NCI-H2227 (cell line): ENCODE measurements at regions not wholly inside any gene's neighbourhood (a gene's known extent, or its start where the extent isn't known, plus 50 kb on each side); places are given as distances from the start of the nearest gene placed in this dataset.

Source experiments
- DNase-seq: peaks from one replicate; lab custom pipeline; 2025; ENCODE audit not compliant: unreplicated experiment; lab: John Stamatoyannopoulos, UW

DNA sequence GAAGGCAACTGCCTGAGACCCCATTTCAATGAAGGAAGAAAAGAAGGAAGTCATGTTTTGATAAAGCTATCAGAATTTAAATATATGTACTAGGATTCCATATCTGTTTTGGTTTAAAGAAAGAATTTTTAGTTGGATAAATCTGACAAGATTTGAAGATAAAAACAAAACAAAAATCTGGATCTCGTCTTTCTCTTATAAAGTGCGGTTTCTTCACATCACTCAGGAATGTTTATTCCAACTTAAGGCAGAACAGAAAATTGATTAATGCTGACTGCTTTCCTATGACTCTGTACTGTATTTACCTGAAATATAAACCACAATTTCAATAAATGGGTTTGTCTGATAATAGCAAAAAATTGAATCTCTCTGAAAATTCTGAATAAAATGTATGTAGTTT, 439.7 kb downstream of the RFPL4B start:
- no peak for DNase-seq

DNA sequence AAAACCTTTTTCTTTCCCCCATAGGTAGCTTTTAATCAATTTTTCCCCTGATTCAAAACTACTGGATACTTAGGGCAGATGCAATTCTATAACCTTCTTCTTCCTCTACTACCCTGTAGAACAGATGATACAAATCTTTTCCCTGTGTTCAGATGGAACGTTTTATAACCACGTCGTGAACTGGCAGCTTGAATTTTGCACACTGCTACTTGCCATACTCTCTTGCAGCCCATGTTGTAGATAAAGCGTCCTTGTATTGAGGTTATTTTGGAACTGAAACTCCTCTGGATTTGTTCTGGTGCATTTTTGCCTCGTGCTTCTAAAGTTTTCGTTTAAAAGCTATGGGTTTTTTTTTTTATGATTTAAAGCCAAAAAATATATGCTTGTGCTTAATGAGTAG, 440.2 kb downstream of the RFPL4B start:
- DNase-seq: no peak

DNA sequence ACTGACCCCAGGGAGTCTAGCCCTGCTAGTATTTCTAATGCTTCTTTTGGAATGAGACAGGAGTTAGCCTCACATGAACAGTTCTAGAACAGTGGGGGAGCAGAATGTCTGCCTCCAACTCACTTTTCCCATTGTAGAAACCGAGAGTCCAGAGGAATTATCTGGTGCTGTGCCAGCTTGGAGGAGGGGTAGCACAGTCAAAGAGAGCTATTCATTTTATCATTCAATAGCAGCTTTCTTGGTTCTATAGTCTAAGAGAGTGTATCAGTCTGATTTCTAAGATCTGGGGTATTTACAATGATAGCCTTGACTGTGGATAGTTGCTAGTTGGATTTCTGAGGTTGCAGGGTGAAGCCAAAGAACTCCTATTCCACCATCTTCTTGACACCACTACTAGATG, 448.2 kb downstream of the RFPL4B start:
- DNase-seq: no peak

DNA sequence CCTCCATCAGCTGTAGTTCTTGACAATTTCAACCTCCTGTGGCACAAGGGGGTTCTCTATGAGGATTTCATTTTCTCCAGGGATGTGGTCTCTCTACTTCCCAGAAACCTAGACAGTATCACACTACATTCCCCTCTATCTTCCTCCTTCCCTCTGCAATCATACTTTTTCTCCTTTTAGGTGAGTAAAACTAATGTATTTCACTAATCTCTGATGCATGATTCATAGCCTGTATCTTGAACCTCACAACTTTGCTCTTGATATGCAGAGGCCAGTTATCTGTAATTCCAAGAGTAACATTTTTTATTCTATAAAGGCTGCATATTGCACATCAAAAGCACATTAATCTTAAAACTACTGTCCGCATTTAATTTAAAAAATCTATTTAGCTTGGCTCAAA, 449.6 kb downstream of the RFPL4B start:
- no peak for DNase-seq

DNA sequence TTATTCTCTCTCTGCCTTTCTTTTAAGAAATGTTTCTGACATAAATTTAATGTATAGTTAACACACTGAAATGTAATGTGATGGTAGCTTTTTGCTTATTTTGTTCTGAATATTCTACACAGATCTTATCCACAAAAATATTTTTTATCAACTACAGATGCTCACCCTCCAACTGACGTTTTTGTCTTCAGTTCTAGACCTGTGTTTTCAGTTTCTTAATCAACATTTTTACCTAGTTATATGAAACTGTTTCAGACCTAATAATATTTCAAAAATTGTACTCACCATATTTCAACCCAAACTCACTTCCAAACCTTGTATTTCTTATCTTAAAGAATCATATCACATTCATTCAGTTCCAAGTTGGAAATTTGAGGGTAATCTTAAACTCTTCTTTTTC, 452.8 kb downstream of the RFPL4B start:
- DNase-seq: no peak

DNA sequence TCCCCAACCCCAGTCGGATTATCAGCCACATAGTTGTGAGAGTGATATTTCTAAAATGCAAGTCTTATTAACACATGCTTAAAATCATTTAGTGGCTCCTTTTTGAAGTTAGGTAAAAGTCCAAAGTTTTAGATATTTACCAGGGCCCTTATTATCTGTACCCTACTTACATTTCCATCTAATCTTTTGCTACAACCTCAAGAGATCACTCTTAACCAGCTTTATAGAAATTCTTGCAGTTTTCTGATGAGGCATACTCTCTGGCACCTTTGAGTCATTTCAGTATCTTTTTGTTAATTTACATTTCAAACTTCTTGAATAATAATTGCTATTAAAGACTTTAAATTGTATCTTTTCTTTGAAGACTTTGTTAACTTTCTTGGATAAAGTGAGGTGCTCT, 453.3 kb downstream of the RFPL4B start:
- no peak for DNase-seq

DNA sequence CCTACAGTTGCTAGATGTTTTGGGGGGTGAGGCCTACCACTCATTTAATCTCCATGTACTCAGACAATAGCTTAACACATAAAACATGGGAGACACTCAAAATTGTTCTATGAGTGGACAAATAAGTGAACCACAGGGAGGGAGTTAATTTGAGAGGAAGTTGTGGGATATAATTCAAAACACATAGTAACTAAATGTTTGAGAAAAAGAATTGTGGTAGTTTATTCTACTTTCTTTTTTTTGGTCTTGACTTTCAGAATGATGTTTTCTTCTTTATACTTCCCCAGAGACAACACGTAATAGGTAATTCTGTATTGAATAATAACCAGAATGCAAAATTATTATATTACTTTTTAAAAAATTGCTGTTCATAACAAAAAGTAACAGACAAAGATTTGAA, 453.8 kb downstream of the RFPL4B start:
- DNase-seq: no peak

DNA sequence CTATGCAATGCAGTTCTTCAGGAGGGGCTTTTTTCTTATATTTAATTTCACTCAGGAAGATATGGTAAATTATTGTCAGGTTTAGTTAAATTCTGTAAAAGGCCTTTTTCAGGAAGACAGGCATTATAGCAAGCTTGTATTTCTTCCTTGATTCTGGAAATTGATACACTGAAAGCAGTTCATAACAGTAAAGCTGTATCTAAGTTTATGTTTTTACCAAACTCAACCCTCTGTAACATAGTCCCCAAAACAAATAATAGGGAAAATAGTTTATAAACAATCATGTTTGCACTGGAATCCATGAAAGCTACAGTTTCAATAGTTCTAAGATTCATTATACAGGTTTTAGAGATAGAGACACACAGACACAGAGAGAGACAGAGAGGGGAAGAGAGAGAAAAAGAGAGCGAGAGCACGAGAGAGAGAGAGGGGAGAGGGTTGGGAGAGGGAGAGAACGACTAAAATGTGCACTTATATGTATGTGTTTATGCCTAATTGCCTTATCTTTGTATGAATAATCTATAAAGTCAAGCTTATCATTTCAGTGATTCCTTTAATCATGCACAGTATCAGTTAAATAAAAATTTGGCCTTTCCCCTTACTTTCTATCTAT, 454.4 kb downstream of the RFPL4B start:
- no peak for DNase-seq

DNA sequence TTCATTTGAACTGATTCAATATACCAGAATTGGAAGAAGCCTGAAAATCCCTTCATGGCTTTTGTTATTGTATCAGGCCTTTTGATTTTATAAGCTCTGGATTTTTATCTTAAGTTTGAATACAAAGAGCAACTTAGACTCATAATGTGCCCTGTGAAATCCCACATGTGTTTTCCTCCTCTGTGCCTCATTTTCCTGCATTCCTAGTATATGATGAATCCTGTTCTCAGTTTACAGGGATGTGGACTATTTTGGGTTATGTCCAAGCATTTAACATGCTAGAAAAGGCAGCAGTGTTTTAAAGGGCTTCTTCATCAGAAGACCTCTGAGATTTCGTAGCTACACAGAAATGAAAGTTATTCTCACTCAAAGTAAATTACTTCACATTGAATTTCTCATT, 455.0 kb downstream of the RFPL4B start:
- no peak for DNase-seq

DNA sequence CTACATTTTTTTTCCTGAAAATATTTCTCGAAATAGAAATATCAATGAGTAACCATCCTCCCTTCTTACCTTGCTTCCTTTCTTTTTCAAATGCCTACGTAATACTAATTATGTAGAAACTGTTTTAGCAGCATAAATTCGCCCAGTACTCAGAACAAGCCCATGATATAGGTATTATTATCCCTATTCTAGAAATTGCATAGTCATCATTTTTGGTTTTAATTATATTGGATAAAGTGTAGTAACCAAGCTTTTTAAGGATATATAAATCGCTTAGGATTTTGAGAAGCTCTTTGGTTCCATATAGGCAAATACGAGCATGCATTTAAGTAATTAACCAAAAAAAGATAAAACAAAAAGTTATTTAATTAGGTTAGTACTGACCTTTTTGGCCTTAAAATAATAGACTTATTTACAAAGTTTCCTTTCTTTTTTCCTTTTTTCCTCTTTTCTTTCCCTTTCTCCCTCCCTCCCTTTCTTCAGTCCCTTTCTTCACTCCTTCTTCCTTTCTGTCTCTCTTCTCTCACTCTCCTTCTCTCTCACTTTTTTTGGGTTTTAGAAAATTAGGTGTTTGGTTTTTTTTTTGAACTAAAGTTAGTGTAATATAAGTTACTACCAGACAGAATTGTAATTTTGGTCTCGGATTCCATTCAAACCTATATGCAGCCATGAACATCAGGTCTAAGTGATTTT, 457.7 kb downstream of the RFPL4B start:
- no peak for DNase-seq

DNA sequence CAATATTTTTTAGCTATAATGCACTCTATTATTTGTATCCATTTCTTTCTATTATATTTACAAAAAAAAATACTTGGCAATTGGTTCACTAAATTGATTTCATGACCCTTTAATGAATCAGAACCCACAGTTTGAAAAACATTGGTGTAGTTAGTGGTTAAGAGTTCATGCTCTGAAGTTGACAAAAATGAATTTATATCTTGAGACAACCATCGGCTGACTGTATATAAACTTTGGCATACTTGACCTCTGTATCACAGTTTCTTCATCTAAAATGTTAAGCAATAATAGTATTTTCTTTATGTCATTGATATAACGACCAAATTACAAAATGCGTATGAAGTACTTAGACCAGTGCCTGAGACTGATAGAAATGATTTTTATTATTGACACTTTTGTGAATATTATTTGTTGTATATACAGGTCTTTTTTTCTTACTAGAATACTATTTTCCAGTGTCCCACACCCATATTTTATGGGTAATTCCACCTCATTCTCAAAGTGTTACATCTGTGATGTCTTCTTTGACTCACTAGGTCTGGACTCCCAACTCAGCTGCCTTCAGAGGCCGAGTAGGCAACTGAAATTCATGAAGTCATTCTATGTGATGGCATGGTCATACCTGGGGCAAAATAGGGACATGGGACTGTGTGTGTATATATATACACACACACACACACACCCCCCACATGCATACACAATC, 459.2 kb downstream of the RFPL4B start:
- no peak for DNase-seq

DNA sequence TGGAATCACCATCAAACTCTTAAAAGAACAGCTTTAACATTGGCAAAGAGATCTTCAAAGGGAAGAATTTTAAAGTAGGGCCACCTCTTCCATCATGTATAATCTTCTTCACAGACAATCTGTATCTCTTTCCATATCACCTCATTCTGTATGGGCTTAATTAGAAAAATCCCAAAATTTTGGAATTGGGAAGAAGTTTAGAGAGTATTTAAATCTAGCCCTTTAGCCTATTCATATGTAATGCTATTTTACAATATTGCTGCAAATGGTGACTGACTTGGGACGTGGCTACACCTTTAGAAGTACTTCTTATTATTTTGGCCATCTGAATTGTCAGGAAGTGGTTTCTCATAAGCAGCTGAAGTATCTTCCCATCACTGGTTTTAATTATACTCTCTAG, 474.3 kb downstream of the RFPL4B start:
- DNase-seq: no peak

DNA sequence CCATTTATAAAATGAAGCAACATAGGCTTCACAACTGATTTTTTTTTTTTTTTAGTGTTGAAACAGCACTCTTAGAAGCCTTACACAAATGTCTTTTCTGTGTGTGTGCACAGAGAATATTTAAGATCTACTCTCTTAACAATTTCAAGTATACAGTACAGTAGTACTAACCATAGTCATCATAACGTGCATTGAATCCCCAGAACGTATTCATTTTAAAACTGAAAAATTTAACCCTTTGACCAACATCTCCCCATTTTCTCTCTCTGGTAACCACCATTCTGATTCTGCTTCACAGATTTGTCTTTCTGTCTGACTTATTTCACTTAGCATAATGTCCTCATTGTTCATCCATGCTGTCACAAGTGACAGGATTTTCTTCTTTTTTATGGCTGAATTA, 475.6 kb downstream of the RFPL4B start:
- no peak for DNase-seq

DNA sequence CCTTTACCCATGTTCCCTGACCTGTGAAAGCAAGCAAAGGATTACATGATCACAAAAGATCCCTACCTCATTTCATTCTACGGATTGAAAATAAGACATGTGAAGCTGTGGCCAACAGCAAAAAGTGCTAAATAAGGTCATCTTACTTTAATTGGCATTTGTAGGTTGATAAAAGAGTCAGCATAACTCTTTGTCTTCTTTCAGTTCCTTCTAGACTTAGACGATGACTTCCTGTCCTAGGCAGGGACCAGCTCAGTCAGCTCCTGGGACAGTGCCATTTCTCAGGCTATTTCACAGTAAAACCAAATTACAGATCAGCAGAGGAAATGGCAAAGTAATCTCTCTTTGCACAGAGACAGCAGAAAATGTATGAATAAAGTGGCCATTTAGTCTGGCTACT, 480.7 kb downstream of the RFPL4B start:
- no peak for DNase-seq

DNA sequence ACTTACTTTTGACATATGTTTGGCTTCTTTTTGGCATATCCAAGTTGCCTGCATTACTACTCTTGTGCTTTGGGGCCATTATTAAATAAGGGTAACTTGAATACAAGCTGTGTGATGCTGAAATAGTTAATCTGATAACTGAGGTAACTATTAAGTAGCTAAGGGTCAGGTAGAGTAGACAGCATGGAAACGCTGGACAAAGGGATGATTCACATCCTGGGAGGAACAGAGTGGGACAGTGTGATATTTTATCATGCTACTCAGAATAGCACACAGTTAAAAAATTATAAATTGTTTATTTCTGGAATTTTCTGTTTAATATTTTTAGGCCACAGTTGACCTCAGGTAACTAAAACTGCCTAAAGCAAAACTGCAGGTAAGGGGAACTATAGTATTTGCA, 483.9 kb downstream of the RFPL4B start:
- DNase-seq: no peak

DNA sequence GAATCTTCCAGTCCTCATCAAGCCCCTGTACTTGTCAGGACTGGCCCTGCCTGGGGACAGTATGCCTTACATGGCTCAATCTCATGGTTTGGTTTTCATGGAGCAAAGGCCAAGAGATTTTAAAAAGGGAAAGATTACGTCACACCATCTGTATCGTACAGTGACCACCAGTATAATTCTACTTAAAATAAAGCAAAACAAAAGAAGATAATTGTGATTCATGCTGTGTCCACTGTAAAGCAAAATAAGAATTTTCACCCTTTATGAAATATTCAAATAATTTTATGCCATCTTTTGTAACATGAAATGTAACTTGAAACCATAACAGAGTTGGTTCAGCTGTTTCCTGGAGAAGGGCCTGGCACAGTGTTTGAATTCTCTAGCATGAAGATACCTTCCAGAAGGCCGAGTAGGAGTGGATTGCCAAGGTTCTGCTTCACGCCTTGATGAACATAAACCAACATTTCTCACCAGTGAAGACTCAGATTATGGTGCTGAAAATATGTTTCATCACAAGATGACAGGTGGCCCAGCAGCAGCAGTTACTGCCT, 486.5 kb downstream of the RFPL4B start:
- no peak for DNase-seq

DNA sequence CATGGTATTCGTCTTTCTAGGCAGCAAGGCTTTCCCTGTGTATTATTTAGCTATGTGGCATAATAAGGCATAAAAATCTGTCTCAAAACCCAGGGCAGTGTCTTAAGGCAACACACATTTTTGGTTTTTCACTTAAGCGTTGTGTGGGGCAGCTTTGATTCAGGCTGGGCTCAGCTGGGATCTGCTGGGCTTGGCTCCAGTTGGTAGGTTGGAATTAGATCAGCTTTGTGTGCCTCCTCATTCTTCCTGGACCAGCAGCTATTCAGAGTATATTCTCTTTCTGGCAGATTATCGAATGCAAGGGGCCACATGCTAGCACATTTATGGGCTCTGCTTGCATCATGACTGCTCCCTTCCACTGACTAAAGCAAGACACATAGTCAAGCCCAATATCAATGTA, 487.9 kb downstream of the RFPL4B start:
- DNase-seq: no peak

DNA sequence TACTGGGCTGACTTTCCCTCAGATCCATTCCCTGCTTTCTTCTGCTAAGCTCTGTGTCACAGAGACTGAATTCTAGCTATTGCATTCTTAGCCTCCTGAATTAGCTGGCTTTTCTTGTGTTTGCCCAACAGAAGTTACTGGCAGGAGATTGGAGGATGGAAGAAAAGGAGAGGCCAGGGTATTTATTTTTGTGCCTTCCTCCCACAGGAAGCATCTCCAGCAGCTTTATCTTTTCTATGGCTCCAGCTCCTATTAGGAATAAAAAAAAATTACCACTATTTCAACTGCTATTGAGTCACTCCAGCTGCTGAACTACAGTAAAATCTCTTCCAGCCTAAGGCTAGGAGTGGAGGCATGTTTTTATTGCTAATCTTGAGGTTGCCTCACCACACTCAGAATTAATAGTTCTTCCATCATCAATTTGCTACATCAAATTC, 492.4 kb downstream of the RFPL4B start:
- no peak for DNase-seq

DNA sequence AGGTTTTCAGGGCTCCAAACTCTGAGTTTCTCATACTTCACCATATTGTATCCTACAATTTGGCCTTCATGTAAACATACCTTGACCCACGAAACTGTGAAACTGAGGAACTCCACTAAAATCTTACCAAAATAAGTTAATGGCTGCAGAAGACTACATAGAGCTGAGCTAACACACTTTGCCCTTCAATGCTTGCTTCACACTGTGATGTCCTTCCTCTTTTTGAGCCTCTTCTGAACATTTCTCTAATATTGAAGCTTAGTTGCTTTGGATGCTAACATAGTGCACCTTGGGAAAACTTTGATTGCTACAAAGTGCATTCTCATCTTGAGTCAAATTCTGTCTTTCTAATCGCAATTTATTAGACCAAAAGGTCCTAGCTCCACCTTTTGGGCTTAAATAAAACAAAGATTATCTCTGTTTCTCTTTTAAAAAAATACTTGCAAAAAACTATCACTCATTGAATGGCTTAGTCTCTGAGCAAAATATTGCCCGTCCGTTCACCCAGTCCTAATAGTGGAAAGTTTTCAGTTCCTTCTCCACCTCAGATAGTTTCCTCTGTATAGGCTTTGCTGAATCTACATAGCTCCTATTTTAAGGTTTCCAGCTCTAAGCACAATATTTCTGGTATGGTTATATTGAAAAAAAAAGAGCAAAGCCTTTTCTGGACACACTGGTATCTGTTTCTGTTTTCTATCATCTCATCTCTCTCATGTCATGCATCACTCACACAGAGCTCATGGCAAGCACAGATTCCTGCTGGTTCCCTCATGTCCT, 494.6 kb downstream of the RFPL4B start:
- DNase-seq: no peak

DNA sequence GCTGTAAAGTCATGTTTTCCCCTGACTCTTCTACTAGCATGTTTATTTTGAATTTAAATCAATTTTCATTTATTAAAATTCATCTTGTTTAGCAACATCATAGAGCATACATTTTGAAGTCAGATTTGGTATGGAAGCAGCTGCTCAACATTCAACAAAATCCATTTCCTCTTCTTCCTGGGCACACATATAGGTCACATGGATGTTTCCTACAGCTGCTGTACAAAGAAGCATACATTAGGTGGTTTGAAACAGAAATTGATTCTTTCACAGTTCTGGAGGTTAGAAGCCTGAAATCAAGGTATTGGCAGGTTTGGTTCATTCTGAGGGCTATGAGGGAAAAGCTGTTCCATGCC, 495.2 kb downstream of the RFPL4B start:
- DNase-seq: no peak

DNA sequence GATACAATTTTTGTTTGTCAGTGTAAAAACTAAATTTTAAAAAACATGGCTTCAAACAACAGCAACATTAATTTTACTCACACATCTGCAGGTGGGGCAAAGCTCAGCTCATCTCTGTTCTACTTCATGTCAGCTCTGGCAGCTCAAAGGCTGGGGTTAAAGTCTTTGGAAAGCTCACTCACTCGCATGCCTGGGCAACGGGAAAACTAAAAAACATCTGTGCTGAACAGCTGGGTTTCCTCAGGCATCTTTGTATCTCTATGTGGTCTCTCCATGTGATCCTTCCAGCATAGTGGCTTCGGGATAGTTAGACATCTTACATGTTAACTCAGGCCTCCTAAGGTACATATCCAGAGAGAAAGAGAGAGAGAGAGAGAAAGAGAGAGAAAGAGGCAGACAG, 499.6 kb downstream of the RFPL4B start:
- no peak for DNase-seq

DNA sequence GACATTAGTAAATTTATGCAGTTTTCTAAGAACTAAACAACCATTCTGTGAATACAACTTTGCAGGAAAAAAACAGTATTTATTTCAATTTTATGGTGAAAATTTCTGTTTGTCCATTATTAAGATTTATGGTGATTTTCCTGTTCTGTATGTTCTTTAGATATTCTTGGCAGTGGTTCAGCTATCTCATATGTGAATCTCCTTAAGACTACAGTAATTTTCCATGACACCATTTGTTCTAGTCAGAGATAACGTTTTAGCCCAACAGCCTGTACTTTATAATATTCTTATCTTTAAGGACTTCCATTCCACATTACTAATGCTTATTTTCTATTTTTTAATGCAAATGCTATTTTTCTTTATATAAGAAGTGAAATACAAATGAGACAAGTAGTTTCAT, 504.0 kb downstream of the RFPL4B start:
- DNase-seq: no peak
